Activated naive CD8-positive, alpha-beta T cell (primary cell): ENCODE measurements at regions not wholly inside any gene's neighbourhood (a gene's known extent, or its start where the extent isn't known, plus 50 kb on each side); places are given as distances from the start of the nearest gene placed in this dataset.
A peak's percentile ranks its signal among the peaks of the same experiment; 100 is the strongest.
"Not testable (repeated sequence)": the region's sequence is repeated elsewhere in the genome, so short reads cannot be mapped to it uniquely, and the experiment has no call there.

ENCODE experiments used
- H3K27ac Mint-ChIP-seq: one replicate; pipeline ENCODE4 v1.8.0; 2021; ENCODE audit warnings: mixed read lengths
- H3K27me3 Mint-ChIP-seq: one replicate; pipeline ENCODE4 v1.8.0; 2021; ENCODE audit warnings: mixed read lengths
- H3K36me3 Mint-ChIP-seq: one replicate; pipeline ENCODE4 v1.8.0; 2021; ENCODE audit warnings: mixed read lengths
- H3K4me1 Mint-ChIP-seq: one replicate; pipeline ENCODE4 v1.8.0; 2021; ENCODE audit warnings: low read depth, mixed read lengths
- H3K4me3 Mint-ChIP-seq: one replicate; pipeline ENCODE4 v1.8.0; 2021; ENCODE audit warnings: mild to moderate bottlenecking, mixed read lengths
- H3K9me3 Mint-ChIP-seq: one replicate; pipeline ENCODE4 v1.8.0; 2021; ENCODE audit warnings: low read depth, mixed read lengths

DNA sequence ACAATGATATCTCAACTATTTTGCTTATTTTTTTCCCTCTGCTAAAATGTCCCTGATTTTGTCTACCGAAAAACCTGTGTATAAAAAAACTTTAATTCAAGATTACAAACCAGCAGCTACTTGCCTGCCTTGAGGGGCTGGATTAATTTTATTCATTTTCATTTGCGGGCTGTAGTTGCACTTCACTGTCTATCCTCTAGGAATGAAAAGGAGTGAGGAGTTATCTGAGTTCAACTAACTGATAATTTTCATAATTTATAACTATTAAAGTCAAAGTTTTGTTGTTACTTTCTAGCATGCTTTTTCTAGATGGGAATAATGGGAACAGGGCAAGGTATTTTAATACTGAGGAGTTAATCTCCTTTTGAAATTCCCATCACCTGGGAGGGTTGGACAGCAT, 50.3 kb upstream of the AGTPBP1 start:
- not testable (repeated sequence) for H3K4me1 Mint-ChIP-seq, H3K27ac Mint-ChIP-seq, H3K36me3 Mint-ChIP-seq, H3K4me3 Mint-ChIP-seq, H3K9me3 Mint-ChIP-seq, H3K27me3 Mint-ChIP-seq

DNA sequence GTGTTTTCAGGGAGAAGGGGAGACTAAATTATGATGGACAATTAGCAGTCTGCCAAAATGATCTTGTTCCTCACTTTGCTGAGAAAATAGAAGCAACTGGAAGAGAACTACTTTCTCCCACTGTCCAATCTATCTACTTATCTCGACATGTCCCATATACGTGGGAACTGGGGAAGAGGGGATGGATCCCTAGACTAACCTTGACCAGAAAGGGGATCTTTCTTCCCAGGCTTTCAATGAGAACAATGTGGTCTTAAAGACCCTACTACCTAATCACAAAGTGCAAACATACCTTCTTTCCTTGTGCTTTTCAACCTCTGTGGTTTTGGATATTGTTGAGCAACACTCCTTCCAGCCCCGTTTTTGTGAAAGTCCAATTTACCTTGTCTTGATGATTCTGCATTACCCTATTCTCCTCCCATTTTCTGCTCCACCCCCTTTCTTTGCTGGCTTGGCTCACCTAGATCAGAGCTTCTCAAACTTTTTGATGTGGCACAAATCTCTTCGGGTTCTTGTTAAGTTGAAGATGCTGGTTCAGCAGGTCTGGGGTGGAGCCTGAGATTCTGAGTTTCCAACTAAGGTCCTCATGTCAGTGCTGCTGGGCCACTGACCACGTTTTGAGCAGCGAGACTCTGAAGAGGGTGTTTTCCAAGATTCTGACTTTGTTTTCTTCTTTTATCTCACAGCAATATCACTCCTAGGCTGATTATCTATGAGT, 61.4 kb upstream of the AGTPBP1 start:
- H3K27ac Mint-ChIP-seq, H3K4me1 Mint-ChIP-seq, H3K9me3 Mint-ChIP-seq, H3K36me3 Mint-ChIP-seq, H3K4me3 Mint-ChIP-seq, H3K27me3 Mint-ChIP-seq: not testable (repeated sequence)

DNA sequence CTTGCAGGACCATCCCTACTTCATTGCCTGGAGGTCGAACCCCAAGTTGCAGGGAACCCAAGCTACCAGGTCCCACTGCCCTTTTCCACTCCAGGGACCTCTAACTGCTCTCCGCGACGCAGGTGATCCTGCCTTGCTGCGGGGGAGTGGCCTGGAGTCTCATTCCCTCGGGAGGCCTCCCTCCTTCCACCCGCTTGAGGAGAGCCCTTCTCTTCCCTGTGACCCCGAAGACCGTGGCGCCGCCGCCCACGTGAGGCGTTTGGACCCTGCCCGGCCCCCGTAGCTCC, 63.0 kb upstream of the AGTPBP1 start:
- H3K4me3 Mint-ChIP-seq, H3K27ac Mint-ChIP-seq, H3K36me3 Mint-ChIP-seq, H3K9me3 Mint-ChIP-seq, H3K27me3 Mint-ChIP-seq: not testable (repeated sequence)
- peaks cover 12% of the 10 kb centered on the region for H3K4me1 Mint-ChIP-seq

DNA sequence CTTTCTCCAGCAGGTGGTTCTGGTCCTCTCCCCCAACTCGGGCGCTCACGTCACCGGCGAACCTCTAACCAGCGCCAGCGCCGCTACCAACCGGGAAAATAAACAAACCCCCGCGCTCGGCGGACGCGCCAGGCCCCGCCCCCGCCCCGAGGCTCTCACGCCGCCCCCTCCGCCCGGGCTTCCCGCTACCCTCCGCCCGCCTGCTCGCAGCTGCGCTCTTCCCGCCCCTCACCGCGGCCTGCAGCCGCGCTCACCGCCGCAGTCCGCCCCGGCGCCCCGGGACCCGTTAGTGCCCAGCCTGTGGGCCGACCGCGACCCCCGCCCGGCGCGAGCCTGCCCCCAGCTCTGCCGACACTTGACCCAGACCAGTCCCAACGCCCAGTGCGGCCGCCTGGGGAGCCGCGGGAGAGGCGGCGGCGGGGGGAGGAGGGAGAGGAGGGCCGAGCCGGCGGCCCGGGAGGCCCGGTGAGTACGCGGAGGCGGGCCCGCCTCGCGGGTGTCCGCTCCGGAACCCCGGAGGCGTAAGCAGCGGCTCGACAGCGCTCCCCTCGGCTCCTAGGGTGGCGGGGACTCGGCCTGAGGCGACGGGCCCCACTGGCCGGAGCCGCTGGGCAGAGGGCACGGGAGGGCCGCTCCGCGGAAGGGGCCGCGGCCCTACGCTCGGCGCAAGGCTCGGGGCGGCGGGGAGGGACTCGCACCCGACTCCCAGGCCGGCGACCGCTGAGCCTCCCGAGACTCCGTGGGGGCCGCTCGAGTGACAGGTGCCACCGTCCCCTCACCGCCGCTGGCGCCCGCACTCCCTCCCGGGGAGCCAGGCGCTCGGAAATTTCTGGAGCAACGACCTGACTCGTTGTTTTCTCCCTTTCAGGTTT, 63.6 kb upstream of the AGTPBP1 start:
- H3K9me3 Mint-ChIP-seq, H3K27me3 Mint-ChIP-seq, H3K27ac Mint-ChIP-seq, H3K36me3 Mint-ChIP-seq: not testable (repeated sequence)
- Mint-ChIP-seq H3K4me3 (peak overlapping the region; percentile 88), H3K4me1 (peaks cover 12% of the 10 kb centered on the region)

DNA sequence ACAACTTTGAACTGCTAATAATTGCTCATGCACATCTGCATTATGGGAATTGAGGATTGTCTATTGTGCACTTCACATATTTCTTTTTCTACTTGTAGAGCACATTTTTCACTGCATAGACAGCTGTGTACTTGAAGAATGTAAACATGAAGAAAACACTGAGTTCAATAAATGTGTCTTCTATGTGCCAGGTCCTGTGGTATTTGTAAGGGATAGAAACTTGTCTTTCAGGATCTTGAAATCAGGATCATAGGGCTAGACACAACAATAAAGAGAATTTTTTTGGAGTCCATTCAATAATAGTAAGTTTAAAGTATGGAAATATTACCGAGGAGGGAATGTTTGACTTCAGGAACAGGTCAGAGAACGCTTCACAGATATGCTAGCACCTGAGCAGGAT, 66.6 kb upstream of the AGTPBP1 start:
- not testable (repeated sequence) for H3K27ac Mint-ChIP-seq, H3K9me3 Mint-ChIP-seq, H3K4me3 Mint-ChIP-seq, H3K27me3 Mint-ChIP-seq, H3K36me3 Mint-ChIP-seq
- H3K4me1 Mint-ChIP-seq, result peaks cover 13% of the 10 kb centered on the region

DNA sequence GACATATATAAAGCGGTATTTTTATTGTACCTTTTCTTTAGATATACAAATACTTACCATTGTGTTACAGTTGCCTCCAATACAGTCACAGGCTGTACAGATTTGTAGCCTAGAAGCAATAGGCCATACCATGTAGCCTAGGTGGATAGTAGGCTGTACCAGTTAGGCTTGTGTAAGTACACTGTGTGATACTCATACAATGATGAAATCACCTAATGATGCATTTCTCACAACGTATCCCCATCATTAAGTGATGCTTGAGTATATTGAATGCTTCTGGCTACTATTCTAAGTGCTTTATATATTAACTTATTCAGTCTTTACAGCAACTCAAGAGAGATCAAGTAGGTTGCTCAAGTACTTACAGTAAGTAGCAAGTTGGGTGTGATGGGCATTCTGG, 71.6 kb upstream of the AGTPBP1 start:
- not testable (repeated sequence) for H3K36me3 Mint-ChIP-seq, H3K27me3 Mint-ChIP-seq, H3K4me3 Mint-ChIP-seq, H3K27ac Mint-ChIP-seq, H3K4me1 Mint-ChIP-seq, H3K9me3 Mint-ChIP-seq

DNA sequence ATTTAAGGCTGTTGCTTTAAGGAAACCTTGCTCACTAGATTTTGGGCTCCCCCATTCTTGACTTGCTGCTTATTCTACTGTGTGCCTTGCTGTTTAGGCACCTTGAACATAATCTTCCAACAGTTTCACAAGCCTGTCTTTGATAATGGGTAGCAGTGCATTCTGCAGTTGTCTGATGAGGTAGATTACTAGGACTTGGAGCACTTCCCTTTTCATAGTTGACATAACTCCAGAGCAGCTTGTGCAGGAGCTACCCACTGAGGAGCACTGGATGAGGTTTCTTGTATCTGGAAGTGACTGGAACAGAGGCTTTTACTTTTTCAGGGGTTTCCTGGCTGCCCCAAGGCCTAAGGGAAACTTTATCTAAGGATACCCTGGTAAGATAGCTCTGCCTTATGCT, 73.0 kb upstream of the AGTPBP1 start:
- not testable (repeated sequence) for H3K27me3 Mint-ChIP-seq, H3K4me3 Mint-ChIP-seq, H3K9me3 Mint-ChIP-seq, H3K27ac Mint-ChIP-seq, H3K4me1 Mint-ChIP-seq, H3K36me3 Mint-ChIP-seq

DNA sequence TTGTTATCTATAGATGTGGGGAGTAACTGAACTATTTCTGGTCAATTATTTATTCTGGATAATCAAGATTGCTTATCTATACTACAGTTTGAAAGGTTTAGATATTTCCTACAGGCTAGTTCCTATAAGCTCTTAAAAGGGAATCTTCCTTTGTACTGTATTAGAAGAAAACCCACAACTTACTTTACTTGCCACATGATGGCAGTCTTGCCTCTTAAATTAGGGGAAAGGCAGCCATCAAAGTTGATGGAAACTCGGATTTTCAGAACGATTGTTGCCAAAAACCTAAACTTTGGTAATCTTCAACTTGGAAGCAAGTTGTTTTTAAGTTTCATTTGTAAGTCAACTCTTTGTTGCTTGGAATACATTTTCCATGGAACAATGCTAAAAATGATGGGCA, 77.2 kb upstream of the AGTPBP1 start:
- not testable (repeated sequence) for H3K4me1 Mint-ChIP-seq, H3K4me3 Mint-ChIP-seq, H3K9me3 Mint-ChIP-seq, H3K27me3 Mint-ChIP-seq, H3K36me3 Mint-ChIP-seq, H3K27ac Mint-ChIP-seq

DNA sequence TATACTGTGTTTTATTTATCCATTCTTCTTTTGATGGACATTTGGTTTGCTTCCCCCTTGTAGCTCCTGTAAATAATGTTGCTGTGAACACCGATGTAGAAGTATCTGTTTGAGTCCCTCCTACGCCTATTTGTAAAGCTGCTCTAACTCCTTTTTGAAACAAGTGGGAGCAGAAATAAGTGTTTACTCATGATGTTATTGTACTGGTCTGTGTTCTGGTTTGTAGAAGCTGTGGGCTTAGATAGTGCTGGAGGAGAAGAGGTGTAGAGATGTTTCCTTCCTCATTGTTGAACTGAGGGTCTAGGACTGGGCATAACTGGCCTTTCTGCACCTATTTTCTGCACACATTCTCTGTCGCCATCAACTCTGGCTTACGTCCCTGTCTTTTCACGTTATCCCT, 78.8 kb upstream of the AGTPBP1 start:
- H3K4me1 Mint-ChIP-seq, H3K36me3 Mint-ChIP-seq, H3K4me3 Mint-ChIP-seq, H3K27ac Mint-ChIP-seq, H3K27me3 Mint-ChIP-seq, H3K9me3 Mint-ChIP-seq: not testable (repeated sequence)

DNA sequence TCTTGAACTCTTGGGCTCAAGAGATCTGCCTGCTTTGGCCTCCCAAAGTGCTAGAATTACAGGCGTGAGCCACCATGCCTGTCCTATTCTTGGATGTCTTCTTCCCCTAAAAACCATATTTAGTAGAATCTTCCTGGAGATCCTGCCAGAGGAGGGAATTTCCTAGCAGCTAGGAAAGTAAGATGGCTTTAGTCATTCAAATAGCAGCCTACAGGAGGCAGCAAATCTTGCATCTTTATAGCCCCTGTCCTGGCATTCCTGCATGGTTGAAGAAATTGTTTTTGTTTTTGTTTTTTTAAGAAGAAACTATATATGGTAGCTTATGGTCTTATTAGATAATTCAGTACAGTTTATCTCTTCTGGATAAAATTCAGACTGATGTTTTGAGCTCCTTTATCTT, 83.2 kb upstream of the AGTPBP1 start:
- H3K36me3 Mint-ChIP-seq, H3K4me3 Mint-ChIP-seq, H3K27me3 Mint-ChIP-seq, H3K4me1 Mint-ChIP-seq, H3K27ac Mint-ChIP-seq, H3K9me3 Mint-ChIP-seq: not testable (repeated sequence)

DNA sequence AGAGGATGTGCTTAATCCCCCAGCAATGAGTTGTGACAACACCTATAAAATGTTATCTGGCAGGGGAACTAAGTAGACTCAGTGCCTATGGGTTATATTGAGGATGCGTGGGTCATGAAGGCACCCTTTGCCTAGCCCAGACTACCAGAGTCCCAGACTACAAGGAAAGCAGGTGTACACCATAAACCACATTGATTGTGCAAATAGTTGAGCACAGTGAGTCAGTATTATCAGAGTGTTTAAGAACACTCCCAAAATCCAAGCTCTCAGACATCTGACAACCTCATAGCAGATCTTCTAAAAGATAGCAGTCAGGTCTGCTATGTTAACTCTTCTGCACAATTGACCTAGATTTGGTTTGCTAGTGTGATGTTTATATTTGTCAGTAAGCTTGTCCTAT, 92.8 kb upstream of the AGTPBP1 start:
- not testable (repeated sequence) for H3K27me3 Mint-ChIP-seq, H3K9me3 Mint-ChIP-seq, H3K36me3 Mint-ChIP-seq, H3K4me1 Mint-ChIP-seq, H3K27ac Mint-ChIP-seq, H3K4me3 Mint-ChIP-seq

DNA sequence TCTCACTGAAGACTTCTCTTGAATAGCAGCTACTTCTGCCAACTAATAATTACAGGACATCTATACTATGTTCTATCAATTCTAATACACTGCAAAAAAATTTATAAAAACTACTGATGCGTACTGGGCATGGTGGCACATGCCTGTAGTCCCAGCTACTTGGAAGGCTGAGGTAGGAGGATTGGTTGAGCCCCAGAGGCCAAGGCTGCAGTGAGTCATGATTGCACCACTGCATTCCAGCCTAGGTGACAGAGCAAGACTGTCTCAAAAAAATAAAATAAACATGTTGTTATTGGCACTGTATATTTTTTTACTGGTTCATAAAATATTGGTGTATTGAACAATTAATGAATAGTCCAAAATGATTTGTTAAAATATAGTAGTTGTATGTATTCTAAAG, 97.0 kb upstream of the NAA35 start:
- not testable (repeated sequence) for H3K27ac Mint-ChIP-seq, H3K4me3 Mint-ChIP-seq, H3K36me3 Mint-ChIP-seq, H3K27me3 Mint-ChIP-seq, H3K4me1 Mint-ChIP-seq, H3K9me3 Mint-ChIP-seq

DNA sequence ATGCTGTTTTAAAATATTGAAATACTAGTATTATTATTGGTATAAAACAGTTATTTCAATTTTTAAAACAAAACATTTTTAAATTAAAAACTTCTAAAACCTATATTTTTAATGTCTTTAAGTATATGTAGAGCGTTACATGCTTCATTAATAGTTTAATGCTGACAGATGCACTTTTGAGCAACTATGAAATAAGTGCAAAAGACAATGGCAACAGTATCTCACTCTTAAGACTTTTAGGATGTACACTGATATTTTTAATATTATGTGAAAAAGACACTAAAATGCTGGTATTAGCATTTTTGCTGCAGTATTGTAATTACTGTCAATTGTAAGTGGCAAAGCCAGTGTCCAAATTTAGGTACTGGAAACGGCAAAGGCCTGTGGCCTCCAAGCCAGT, 93.2 kb upstream of the NAA35 start:
- H3K27ac Mint-ChIP-seq, H3K4me3 Mint-ChIP-seq, H3K9me3 Mint-ChIP-seq, H3K4me1 Mint-ChIP-seq, H3K27me3 Mint-ChIP-seq: not testable (repeated sequence)
- H3K36me3 Mint-ChIP-seq, result peaks cover 10% of the 10 kb centered on the region

DNA sequence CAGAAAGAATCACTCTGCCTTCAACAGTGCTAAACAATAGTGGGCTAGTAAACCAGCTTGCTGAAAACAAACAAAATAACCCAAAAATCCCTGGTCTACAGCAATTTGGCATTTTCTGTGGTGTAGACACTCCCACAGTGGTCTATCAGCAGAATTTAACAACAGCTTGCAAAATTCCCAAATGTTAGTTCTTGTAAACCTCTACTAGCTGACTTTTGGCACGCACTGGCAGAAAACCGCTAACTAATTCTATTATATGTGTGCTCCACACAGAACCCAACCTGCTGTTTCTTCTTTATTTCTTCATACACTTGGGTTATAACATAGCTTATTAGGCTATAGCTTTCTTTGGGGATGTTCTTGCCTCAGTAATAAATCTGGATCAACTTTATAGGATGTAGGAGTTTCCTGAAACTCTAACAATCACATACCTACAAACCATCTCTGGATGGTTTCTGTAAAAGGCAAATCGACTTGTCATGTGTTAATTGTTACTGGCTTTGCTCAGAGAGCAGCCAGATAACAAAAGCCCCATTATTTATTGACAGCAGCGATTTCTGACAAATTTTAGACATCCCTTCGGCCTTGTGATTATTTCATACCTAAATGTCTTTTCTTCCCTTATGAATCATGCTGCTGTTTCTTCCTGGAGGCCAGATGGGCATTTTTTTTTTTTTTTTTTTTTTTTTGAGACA, 82.7 kb upstream of the NAA35 start:
- H3K36me3 Mint-ChIP-seq, result peaks cover 10% of the 10 kb centered on the region
- H3K27me3 Mint-ChIP-seq, result no peaks in the 10 kb centered on the region
- no peaks in the 10 kb centered on the region for H3K9me3 Mint-ChIP-seq
- no peak overlapping the region for H3K27ac Mint-ChIP-seq
- H3K4me3 Mint-ChIP-seq, result no peak overlapping the region
- H3K4me1 Mint-ChIP-seq, result no peaks in the 10 kb centered on the region

DNA sequence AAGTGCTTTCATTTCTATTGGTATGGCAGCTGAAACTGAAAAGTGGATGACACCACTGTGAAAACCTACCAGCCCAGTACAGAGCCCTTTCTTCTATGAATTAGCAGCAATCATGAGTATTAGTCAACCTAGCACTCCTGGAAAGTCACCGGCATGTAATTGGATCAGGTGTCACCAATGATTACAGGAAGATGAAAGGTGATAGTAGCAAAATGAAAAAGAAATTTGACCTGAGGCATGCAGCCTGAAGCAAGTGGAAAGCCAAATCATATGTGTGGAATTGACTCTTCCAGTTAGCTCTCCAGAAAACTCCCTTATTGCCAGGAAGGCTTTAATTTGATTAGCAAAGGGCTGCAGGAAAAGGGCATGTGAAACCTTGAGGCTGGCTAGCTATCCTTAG, 81.2 kb upstream of the NAA35 start:
- no peaks in the 10 kb centered on the region for H3K4me1 Mint-ChIP-seq
- H3K27ac Mint-ChIP-seq, result no peak overlapping the region
- H3K36me3 Mint-ChIP-seq, result peaks cover 10% of the 10 kb centered on the region
- H3K9me3 Mint-ChIP-seq, result peaks cover 7% of the 10 kb centered on the region
- peaks cover 2% of the 10 kb centered on the region for H3K27me3 Mint-ChIP-seq
- H3K4me3 Mint-ChIP-seq, result no peak overlapping the region

DNA sequence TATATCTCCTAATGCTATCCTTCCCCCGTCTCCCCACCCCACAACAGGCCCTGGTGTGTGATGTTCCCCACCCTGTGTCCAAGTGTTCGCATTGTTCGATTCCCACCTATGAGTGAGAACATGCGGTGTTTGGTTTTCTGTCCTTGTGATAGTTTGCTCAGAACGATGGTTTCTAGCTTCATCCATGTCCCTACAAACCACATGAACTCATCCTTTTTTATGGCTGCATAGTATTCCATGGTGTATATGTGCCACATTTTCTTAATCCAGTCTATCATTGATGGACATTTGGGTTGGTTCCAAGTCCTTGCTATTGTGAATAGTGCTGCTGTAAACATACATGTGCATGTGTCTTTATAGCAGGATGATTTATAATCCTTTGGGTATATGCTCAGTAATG, 79.1 kb upstream of the NAA35 start:
- not testable (repeated sequence) for H3K27ac Mint-ChIP-seq, H3K9me3 Mint-ChIP-seq, H3K4me1 Mint-ChIP-seq, H3K4me3 Mint-ChIP-seq, H3K27me3 Mint-ChIP-seq
- peaks cover 10% of the 10 kb centered on the region for H3K36me3 Mint-ChIP-seq
